ENCODE measurements at regions not wholly inside any gene's neighbourhood (a gene's known extent, or its start where the extent isn't known, plus 50 kb on each side); places are given as distances from the start of the nearest gene placed in this dataset.
"Not testable (repeated sequence)": the region's sequence is repeated elsewhere in the genome, so short reads cannot be mapped to it uniquely, and the experiment has no call there.

GRCh38 chr18:5830902-5831301, 64.4 kb downstream of the TMEM200C start:
- H3K4me3 ChIP-seq (ENCODE audit: low read depth, low read length); H3K27me3 ChIP-seq (ENCODE audit: control insufficient read depth, insufficient read depth, low read length); DNase-seq (ENCODE audit: low read depth); FAIRE-seq; H3K36me3 ChIP-seq (ENCODE audit: control insufficient read depth, insufficient read depth, low read length): not testable (repeated sequence)

GRCh38 chr18:5828913-5829312, 66.4 kb downstream of the TMEM200C start:
- H3K36me3 ChIP-seq (ENCODE audit: control insufficient read depth, insufficient read depth, low read length), result no peaks in the 10 kb centered on the region
- DNase-seq (ENCODE audit: low read depth) (no peak), FAIRE-seq (no peak)
- TF ChIP-seq CTCF (IDR thresholded peaks at IDR 0.05; ENCODE audit: insufficient read depth, low read length, severe bottlenecking), result no peak
- no peaks in the 10 kb centered on the region for H3K27me3 ChIP-seq (ENCODE audit: control insufficient read depth, insufficient read depth, low read length)
- H3K4me3 ChIP-seq (ENCODE audit: low read depth, low read length), result no peak overlapping the region

GRCh38 chr18:5825663-5826062, 69.7 kb downstream of the TMEM200C start:
- FAIRE-seq (no peak), DNase-seq (ENCODE audit: low read depth) (no peak)
- Histone ChIP-seq H3K4me3 (ENCODE audit: low read depth, low read length) (no peak overlapping the region), H3K27me3 (ENCODE audit: control insufficient read depth, insufficient read depth, low read length) (no peaks in the 10 kb centered on the region), H3K36me3 (ENCODE audit: control insufficient read depth, insufficient read depth, low read length) (no peaks in the 10 kb centered on the region)
- TF ChIP-seq CTCF (IDR thresholded peaks at IDR 0.05; ENCODE audit: insufficient read depth, low read length, severe bottlenecking), result no peak

- DNase-seq (ENCODE audit: low read depth), result no peak
- Histone ChIP-seq H3K4me3 (ENCODE audit: low read depth, low read length) (no peak overlapping the region), H3K27me3 (ENCODE audit: control insufficient read depth, insufficient read depth, low read length) (no peaks in the 10 kb centered on the region), H3K36me3 (ENCODE audit: control insufficient read depth, insufficient read depth, low read length) (no peaks in the 10 kb centered on the region)
- FAIRE-seq, result no peak
- TF ChIP-seq CTCF (IDR thresholded peaks at IDR 0.05; ENCODE audit: insufficient read depth, low read length, severe bottlenecking), result no peak
Measured at GRCh38 chr18:5824370-5824984, 70.8 kb downstream of the TMEM200C start.

- FAIRE-seq (no peak), DNase-seq (ENCODE audit: low read depth) (no peak)
- no peak for TF ChIP-seq CTCF (IDR thresholded peaks at IDR 0.05; ENCODE audit: insufficient read depth, low read length, severe bottlenecking)
- no peaks in the 10 kb centered on the region for H3K27me3 ChIP-seq (ENCODE audit: control insufficient read depth, insufficient read depth, low read length)
- H3K36me3 ChIP-seq (ENCODE audit: control insufficient read depth, insufficient read depth, low read length), result no peaks in the 10 kb centered on the region
- no peak overlapping the region for H3K4me3 ChIP-seq (ENCODE audit: low read depth, low read length)
Measured at GRCh38 chr18:5817816-5818215, 77.5 kb downstream of the TMEM200C start.

GRCh38 chr18:5806860-5807259, 88.5 kb downstream of the TMEM200C start:
- H3K27me3 ChIP-seq (ENCODE audit: control insufficient read depth, insufficient read depth, low read length), result no peaks in the 10 kb centered on the region
- DNase-seq (ENCODE audit: low read depth) (no peak), FAIRE-seq (no peak)
- no peaks in the 10 kb centered on the region for H3K36me3 ChIP-seq (ENCODE audit: control insufficient read depth, insufficient read depth, low read length)
- no peak for TF ChIP-seq CTCF (IDR thresholded peaks at IDR 0.05; ENCODE audit: insufficient read depth, low read length, severe bottlenecking)
- H3K4me3 ChIP-seq (ENCODE audit: low read depth, low read length), result no peak overlapping the region
